Esophagus squamous epithelium (tissue), 4 donors: ENCODE measurements at regions not wholly inside any gene's neighbourhood (a gene's known extent, or its start where the extent isn't known, plus 50 kb on each side); places are given as distances from the start of the nearest gene placed in this dataset.

Experiments
- CTCF ChIP-seq, 6 experiments: fragments of 450-650 bp in 4 of 6; fragments of 200-600 bp in 2 of 6; sonication (generic) in 2 of 6; IDR thresholded peaks; one replicate each; pipeline ENCODE4 v1.5.1; 2016 to 2019; ENCODE audit warnings: antibody characterized with exemption in 6 of 6, mild to moderate bottlenecking in 4 of 6, moderate library complexity in 4 of 6
- POLR2A ChIP-seq, 4 donors: fragments of 450-650 bp; IDR thresholded peaks; one replicate each; pipeline ENCODE4 v1.6.1; 2017; ENCODE audit warnings: antibody characterized with exemption in 4 of 4, mild to moderate bottlenecking in 4 of 4, moderate library complexity in 3 of 4

DNA sequence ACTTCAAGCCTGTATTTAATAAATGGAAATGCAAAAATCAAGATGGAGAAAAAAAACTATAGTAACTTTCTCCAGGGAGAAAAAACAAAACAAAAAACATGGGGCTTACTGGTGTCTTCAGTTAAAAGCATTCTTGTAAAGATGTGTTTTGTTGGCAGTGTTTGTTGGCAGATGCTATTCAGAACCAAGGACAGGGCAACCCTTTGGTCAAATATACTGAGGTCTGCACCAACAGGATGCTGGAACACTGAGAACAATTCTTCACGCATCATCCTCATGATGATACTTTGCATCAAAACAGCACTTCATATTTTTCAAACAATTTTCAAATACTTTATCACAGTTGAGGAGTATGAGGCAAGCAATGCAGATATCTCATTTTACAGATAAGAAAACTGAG is 63.7 kb upstream of the CBLN4 start:
- TF ChIP-seq CTCF (IDR thresholded peaks at IDR 0.05): no peak
- TF ChIP-seq POLR2A (IDR thresholded peaks at IDR 0.05): no peak
